ENCODE measurements at regions not wholly inside any gene's neighbourhood (a gene's known extent, or its start where the extent isn't known, plus 50 kb on each side); places are given as distances from the start of the nearest gene placed in this dataset.

DNA sequence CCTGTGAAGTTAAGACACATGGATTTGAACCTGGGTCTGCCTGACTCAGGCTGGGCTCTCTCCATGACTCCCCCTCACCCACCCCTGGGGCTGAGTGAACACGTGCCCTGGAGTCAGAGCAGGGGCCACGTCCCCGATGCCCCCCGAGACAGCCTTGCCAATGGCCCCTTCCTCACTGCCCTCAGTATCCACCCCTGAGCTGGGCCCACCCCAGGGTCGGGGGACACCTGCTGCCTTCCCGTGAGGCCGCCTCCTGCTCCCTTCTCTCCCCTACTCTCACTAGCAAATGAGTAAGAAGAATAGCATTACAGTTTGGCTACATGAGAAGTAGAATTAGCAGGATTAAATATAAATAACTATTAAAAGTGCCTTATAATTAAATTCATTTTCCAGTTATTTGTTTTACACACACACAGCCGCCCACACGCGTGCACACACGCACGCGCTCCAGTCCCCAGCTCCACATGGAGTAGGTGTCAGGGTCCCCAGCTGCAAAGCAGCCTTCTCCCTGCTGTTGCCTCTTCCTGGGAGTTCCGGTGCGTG is 117.4 kb upstream of the LINGO1 start (continued):
- TF ChIP-seq, protein P1, sequence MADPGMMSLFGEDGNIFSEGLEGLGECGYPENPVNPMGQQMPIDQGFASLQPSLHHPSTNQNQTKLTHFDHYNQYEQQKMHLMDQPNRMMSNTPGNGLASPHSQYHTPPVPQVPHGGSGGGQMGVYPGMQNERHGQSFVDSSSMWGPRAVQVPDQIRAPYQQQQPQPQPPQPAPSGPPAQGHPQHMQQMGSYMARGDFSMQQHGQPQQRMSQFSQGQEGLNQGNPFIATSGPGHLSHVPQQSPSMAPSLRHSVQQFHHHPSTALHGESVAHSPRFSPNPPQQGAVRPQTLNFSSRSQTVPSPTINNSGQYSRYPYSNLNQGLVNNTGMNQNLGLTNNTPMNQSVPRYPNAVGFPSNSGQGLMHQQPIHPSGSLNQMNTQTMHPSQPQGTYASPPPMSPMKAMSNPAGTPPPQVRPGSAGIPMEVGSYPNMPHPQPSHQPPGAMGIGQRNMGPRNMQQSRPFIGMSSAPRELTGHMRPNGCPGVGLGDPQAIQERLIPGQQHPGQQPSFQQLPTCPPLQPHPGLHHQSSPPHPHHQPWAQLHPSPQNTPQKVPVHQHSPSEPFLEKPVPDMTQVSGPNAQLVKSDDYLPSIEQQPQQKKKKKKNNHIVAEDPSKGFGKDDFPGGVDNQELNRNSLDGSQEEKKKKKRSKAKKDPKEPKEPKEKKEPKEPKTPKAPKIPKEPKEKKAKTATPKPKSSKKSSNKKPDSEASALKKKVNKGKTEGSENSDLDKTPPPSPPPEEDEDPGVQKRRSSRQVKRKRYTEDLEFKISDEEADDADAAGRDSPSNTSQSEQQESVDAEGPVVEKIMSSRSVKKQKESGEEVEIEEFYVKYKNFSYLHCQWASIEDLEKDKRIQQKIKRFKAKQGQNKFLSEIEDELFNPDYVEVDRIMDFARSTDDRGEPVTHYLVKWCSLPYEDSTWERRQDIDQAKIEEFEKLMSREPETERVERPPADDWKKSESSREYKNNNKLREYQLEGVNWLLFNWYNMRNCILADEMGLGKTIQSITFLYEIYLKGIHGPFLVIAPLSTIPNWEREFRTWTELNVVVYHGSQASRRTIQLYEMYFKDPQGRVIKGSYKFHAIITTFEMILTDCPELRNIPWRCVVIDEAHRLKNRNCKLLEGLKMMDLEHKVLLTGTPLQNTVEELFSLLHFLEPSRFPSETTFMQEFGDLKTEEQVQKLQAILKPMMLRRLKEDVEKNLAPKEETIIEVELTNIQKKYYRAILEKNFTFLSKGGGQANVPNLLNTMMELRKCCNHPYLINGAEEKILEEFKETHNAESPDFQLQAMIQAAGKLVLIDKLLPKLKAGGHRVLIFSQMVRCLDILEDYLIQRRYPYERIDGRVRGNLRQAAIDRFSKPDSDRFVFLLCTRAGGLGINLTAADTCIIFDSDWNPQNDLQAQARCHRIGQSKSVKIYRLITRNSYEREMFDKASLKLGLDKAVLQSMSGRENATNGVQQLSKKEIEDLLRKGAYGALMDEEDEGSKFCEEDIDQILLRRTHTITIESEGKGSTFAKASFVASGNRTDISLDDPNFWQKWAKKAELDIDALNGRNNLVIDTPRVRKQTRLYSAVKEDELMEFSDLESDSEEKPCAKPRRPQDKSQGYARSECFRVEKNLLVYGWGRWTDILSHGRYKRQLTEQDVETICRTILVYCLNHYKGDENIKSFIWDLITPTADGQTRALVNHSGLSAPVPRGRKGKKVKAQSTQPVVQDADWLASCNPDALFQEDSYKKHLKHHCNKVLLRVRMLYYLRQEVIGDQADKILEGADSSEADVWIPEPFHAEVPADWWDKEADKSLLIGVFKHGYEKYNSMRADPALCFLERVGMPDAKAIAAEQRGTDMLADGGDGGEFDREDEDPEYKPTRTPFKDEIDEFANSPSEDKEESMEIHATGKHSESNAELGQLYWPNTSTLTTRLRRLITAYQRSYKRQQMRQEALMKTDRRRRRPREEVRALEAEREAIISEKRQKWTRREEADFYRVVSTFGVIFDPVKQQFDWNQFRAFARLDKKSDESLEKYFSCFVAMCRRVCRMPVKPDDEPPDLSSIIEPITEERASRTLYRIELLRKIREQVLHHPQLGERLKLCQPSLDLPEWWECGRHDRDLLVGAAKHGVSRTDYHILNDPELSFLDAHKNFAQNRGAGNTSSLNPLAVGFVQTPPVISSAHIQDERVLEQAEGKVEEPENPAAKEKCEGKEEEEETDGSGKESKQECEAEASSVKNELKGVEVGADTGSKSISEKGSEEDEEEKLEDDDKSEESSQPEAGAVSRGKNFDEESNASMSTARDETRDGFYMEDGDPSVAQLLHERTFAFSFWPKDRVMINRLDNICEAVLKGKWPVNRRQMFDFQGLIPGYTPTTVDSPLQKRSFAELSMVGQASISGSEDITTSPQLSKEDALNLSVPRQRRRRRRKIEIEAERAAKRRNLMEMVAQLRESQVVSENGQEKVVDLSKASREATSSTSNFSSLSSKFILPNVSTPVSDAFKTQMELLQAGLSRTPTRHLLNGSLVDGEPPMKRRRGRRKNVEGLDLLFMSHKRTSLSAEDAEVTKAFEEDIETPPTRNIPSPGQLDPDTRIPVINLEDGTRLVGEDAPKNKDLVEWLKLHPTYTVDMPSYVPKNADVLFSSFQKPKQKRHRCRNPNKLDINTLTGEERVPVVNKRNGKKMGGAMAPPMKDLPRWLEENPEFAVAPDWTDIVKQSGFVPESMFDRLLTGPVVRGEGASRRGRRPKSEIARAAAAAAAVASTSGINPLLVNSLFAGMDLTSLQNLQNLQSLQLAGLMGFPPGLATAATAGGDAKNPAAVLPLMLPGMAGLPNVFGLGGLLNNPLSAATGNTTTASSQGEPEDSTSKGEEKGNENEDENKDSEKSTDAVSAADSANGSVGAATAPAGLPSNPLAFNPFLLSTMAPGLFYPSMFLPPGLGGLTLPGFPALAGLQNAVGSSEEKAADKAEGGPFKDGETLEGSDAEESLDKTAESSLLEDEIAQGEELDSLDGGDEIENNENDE (IDR thresholded peaks at IDR 0.05; ENCODE audit: insufficient replicate concordance, low read length): no peak
- TF ChIP-seq, protein P2, sequence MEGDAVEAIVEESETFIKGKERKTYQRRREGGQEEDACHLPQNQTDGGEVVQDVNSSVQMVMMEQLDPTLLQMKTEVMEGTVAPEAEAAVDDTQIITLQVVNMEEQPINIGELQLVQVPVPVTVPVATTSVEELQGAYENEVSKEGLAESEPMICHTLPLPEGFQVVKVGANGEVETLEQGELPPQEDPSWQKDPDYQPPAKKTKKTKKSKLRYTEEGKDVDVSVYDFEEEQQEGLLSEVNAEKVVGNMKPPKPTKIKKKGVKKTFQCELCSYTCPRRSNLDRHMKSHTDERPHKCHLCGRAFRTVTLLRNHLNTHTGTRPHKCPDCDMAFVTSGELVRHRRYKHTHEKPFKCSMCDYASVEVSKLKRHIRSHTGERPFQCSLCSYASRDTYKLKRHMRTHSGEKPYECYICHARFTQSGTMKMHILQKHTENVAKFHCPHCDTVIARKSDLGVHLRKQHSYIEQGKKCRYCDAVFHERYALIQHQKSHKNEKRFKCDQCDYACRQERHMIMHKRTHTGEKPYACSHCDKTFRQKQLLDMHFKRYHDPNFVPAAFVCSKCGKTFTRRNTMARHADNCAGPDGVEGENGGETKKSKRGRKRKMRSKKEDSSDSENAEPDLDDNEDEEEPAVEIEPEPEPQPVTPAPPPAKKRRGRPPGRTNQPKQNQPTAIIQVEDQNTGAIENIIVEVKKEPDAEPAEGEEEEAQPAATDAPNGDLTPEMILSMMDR (IDR thresholded peaks at IDR 0.05; ENCODE audit: control extremely low read depth in 1 of 3, insufficient read depth in 1 of 3, low read depth in 1 of 3, low read length in 3 of 3): no peak
- no peak for TF ChIP-seq RAD21 (IDR thresholded peaks at IDR 0.05 in 1 of 2, conservative IDR thresholded peaks at IDR 0.05 in 1 of 2; ENCODE audit: low read depth in 2 of 2, low read length in 2 of 2)
- TF ChIP-seq SIRT6 (IDR thresholded peaks at IDR 0.05; ENCODE audit: low read length): no peak
- TF ChIP-seq POLR2AphosphoS5 (IDR thresholded peaks at IDR 0.05; ENCODE audit: low read depth, low read length): no peak

All from H1 (cell line).